HEK293T (cell line): ENCODE measurements at regions not wholly inside any gene's neighbourhood (a gene's known extent, or its start where the extent isn't known, plus 50 kb on each side); places are given as distances from the start of the nearest gene placed in this dataset.

ENCODE experiments used
- ELF4 ChIP-seq: fragments of 450-650 bp; IDR thresholded peaks from 2 replicates; pipeline ENCODE4 v1.6.1; 2017; ENCODE audit warnings: antibody characterized with exemption
- FOXM1 ChIP-seq: fragments of 450-650 bp; IDR thresholded peaks from 2 replicates; pipeline ENCODE4 v1.6.1; 2017; ENCODE audit warnings: mild to moderate bottlenecking, borderline replicate concordance
- HDGF ChIP-seq: fragments of 450-650 bp; IDR thresholded peaks from 2 replicates; pipeline ENCODE4 v1.6.1; 2017; ENCODE audit warnings: antibody characterized with exemption, borderline replicate concordance
- TF ChIP-seq, protein P1 (sequence below): fragments of 450-650 bp; IDR thresholded peaks from 2 replicates; pipeline ENCODE4 v1.6.1; 2016

DNA sequence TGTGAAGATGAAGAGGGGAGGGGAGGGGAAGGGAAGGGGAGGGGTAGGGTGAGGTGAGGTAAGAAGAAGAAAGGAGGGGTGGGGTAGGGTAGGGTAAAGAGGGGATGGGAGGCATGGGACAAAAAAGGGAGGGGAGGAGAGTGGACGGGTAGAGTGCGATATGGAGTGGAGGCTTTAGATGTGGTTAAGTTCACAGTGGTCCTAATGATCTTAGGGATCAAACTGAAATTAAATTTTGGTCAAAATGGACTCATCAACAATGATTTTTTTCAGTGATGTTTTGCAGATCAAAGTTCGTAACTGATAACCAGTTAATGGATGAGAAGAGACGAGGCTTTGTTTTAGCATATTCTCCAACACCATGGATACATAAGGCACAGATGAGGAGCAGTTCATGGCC is 513.9 kb upstream of the ACVR2A start:
- TF ChIP-seq HDGF (no peak), ELF4 (no peak), FOXM1 (no peak)
- TF ChIP-seq, protein P1, sequence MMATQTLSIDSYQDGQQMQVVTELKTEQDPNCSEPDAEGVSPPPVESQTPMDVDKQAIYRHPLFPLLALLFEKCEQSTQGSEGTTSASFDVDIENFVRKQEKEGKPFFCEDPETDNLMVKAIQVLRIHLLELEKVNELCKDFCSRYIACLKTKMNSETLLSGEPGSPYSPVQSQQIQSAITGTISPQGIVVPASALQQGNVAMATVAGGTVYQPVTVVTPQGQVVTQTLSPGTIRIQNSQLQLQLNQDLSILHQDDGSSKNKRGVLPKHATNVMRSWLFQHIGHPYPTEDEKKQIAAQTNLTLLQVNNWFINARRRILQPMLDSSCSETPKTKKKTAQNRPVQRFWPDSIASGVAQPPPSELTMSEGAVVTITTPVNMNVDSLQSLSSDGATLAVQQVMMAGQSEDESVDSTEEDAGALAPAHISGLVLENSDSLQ, result no peak
